IPS-18a (cell line): ENCODE measurements at regions not wholly inside any gene's neighbourhood (a gene's known extent, or its start where the extent isn't known, plus 50 kb on each side); places are given as distances from the start of the nearest gene placed in this dataset.
"Not testable (repeated sequence)": the region's sequence is repeated elsewhere in the genome, so short reads cannot be mapped to it uniquely, and the experiment has no call there.

ENCODE experiments used
- H3K27ac ChIP-seq: one replicate; pipeline ENCODE4 v1.5.1; 2013; ENCODE audit warnings: low read length
- H3K27me3 ChIP-seq: one replicate; pipeline ENCODE4 v1.6.1; 2013; ENCODE audit warnings: mild to moderate bottlenecking, low read length; ENCODE audit not compliant: control insufficient read depth, insufficient read depth
- H3K36me3 ChIP-seq: one replicate; pipeline ENCODE4 v1.6.1; 2013; ENCODE audit warnings: low read depth, low read length; ENCODE audit not compliant: control insufficient read depth
- H3K4me1 ChIP-seq: one replicate; pipeline ENCODE4 v1.6.1; 2013; ENCODE audit warnings: low read depth, low read length; ENCODE audit not compliant: control insufficient read depth
- H3K4me3 ChIP-seq: one replicate; pipeline ENCODE4 v1.5.1; 2013; ENCODE audit warnings: low read length
- H3K9ac ChIP-seq: one replicate; pipeline ENCODE4 v1.6.1; 2013; ENCODE audit warnings: mild to moderate bottlenecking, low read length, moderate library complexity
- H3K9me3 ChIP-seq: one replicate; pipeline ENCODE4 v1.6.1; 2013; ENCODE audit warnings: low read depth, low read length; ENCODE audit not compliant: control insufficient read depth

GRCh38 chr18:71294201-71294600 lies 1005.4 kb downstream of the SOCS6 start:
- H3K27me3 ChIP-seq, H3K4me3 ChIP-seq, H3K27ac ChIP-seq, H3K9ac ChIP-seq, H3K36me3 ChIP-seq, H3K4me1 ChIP-seq, H3K9me3 ChIP-seq: not testable (repeated sequence)

DNA sequence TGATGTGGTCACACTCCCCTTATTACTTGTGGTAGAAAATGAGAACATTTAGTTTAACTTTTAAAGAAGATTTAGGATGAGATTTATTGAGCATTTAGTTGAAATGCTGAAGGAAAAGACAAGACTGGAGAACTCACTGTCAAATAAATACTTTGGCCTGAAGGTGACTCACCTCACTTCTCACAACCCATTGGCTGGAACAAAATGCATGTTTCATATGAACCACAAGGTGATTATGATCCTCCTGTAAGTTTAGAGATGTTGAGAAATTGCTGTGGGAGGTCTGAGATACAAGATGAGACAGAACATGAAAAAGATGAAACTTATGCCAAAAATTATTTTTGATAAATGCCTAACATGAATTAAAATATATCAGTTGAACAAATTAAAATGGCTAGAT lies 1004.5 kb downstream of the SOCS6 start:
- H3K4me1 ChIP-seq = no peaks in the 10 kb centered on the region
- no peak overlapping the region for H3K27ac ChIP-seq
- H3K9me3 ChIP-seq = peaks cover 4% of the 10 kb centered on the region

GRCh38 chr18:71287268-71287667 lies 998.4 kb downstream of the SOCS6 start:
- Histone ChIP-seq H3K9me3 (peaks cover 13% of the 10 kb centered on the region), H3K27ac (no peak overlapping the region)

More for the DNA sequence above, 1004.5 kb downstream of the SOCS6 start:
- H3K4me3 ChIP-seq = no peak overlapping the region
- no peaks in the 10 kb centered on the region for H3K36me3 ChIP-seq
- H3K9ac ChIP-seq = no peak overlapping the region
- H3K27me3 ChIP-seq = no peaks in the 10 kb centered on the region

DNA sequence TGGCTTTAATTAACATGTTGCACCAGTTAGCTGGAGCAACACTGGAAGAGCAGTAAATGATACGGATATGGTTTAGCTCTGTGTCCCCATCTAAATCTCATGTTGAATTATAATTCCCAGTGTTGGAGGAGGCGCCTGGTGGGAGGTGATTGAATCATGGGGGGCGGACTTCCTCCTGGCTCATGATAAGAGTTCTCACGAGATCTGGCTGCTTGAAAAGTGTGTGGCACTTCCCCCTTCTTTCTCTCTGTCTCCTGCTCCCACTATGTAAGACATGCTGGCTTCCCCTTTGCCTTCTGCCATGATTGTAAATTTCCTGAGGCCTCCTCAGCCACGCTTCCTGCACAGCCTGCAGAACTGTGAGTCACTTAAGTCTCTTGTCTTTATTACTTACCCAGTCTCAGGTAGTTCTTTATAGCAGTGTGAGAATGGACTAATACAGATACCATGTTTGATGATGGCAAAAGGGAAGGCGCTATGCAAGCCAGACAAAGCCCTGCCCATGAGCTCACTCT lies 963.6 kb downstream of the SOCS6 start:
- H3K27ac ChIP-seq = no peak overlapping the region
- no peak overlapping the region for H3K9ac ChIP-seq
- peaks cover 15% of the 10 kb centered on the region for H3K9me3 ChIP-seq
- no peaks in the 10 kb centered on the region for H3K36me3 ChIP-seq
- H3K4me1 ChIP-seq = no peaks in the 10 kb centered on the region
- H3K4me3 ChIP-seq = no peak overlapping the region
- no peaks in the 10 kb centered on the region for H3K27me3 ChIP-seq

More at GRCh38 chr18:71287268-71287667, 998.4 kb downstream of the SOCS6 start:
- Histone ChIP-seq H3K4me3 (no peak overlapping the region), H3K9ac (no peak overlapping the region), H3K27me3 (no peaks in the 10 kb centered on the region), H3K4me1 (peaks cover 6% of the 10 kb centered on the region), H3K36me3 (no peaks in the 10 kb centered on the region)

DNA sequence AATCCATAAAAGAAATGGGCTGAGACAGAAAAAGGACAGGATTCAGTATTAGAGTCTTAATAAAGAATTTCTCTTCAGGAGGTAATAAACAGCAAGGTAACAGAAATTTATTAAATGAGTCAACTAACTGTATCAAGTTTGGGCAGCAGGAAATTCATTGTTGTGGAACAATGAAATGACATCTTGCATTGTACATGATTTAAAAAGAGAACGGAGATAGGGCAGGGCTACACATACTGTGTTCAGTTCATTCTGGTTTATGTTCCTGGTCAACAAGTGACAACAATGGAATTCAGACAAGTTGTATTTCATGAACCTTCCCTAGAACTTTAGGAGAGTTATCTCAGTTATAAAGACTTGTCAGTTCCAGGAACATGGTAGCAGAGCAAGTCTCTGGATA lies 961.3 kb downstream of the SOCS6 start:
- Histone ChIP-seq H3K4me3 (no peak overlapping the region), H3K9me3 (peaks cover 9% of the 10 kb centered on the region)

GRCh38 chr18:71249791-71250190 lies 960.9 kb downstream of the SOCS6 start:
- Histone ChIP-seq H3K9me3 (peaks cover 9% of the 10 kb centered on the region), H3K9ac (no peak overlapping the region), H3K4me3 (no peak overlapping the region), H3K4me1 (no peaks in the 10 kb centered on the region), H3K27me3 (no peaks in the 10 kb centered on the region), H3K36me3 (no peaks in the 10 kb centered on the region), H3K27ac (no peak overlapping the region)

More for the DNA sequence above, 961.3 kb downstream of the SOCS6 start:
- Histone ChIP-seq H3K9ac (no peak overlapping the region), H3K27ac (no peak overlapping the region), H3K27me3 (no peaks in the 10 kb centered on the region), H3K4me1 (no peaks in the 10 kb centered on the region), H3K36me3 (no peaks in the 10 kb centered on the region)

- Histone ChIP-seq H3K4me3 (no peak overlapping the region), H3K36me3 (no peaks in the 10 kb centered on the region), H3K4me1 (no peaks in the 10 kb centered on the region), H3K27me3 (no peaks in the 10 kb centered on the region), H3K9ac (no peak overlapping the region), H3K27ac (no peak overlapping the region), H3K9me3 (peaks cover 20% of the 10 kb centered on the region)
Measured at GRCh38 chr18:71242981-71243380, 954.1 kb downstream of the SOCS6 start.

DNA sequence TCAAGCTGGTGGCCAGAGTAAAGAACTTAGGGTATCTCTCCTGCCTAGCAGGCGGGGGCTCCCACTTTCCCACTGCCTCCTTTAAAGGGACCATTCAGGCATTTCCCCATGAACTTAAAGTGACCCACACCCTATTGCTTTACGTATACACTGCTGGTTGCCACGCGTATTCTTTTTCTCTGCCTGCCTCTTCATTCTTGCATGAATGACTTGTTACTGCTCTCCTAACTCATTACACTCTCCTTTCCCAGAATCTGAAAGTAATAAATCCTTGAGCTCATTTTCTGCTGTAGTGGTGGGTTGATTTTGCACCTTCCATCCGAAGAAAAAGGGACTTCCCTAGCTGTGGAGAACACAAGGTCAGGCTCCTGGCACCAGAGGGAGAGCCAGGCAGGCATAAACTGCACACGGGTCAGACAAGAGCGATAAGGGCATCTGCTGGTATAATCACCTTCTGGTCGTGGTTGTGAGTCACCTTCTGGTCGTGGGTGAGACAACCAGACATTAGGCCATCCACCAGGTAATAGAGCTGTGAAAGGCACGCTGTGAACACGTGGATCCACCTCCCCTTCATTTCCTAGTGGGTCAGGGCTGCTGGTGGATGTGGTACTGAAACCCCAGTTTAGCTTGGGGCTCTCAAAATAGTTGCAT lies 950.3 kb downstream of the SOCS6 start:
- no peak overlapping the region for H3K9ac ChIP-seq
- no peaks in the 10 kb centered on the region for H3K4me1 ChIP-seq

GRCh38 chr18:71237641-71238040 lies 948.8 kb downstream of the SOCS6 start:
- Histone ChIP-seq H3K4me3 (no peak overlapping the region), H3K27me3 (no peaks in the 10 kb centered on the region), H3K9me3 (peaks cover 19% of the 10 kb centered on the region), H3K36me3 (no peaks in the 10 kb centered on the region), H3K9ac (no peak overlapping the region), H3K4me1 (no peaks in the 10 kb centered on the region), H3K27ac (no peak overlapping the region)

More for the DNA sequence above, 950.3 kb downstream of the SOCS6 start:
- Histone ChIP-seq H3K9me3 (peaks cover 24% of the 10 kb centered on the region), H3K27me3 (no peaks in the 10 kb centered on the region), H3K36me3 (no peaks in the 10 kb centered on the region), H3K27ac (no peak overlapping the region), H3K4me3 (no peak overlapping the region)

DNA sequence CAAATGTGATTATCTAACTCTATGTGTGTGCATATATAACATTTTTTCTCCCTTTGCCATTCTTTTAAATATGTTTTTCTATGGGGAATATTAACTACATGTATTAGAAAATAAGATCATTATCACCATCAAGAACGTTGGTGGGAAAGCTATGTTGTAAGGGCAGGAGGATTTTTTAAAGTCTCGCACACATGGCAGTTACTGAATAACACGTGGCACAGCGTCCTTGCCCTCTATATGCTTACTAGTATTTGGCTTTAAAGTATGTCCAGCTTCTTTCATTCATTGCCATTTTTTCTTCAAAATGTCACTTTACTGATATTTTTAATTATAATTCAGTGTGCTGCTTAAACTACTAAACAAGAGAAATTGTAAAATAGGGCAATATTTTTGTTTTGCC lies 944.3 kb downstream of the SOCS6 start:
- H3K36me3 ChIP-seq = no peaks in the 10 kb centered on the region

DNA sequence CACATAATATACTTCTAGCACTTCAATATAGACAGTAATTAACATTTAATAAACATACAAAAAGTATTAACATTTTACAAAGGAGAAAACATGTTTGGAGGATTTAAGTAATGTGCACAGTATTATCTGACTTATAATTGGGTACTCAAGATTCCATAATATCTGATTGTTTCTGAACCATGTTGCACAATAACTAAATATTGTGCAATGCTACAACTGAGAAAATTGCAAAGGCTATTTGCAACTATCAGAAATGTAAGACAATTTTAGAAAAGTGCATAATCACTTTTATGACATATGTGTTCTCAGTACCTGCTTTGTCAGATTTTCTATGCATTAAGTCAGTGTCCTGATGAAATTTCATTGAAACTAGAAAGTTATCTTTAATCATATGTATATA lies 934.6 kb downstream of the SOCS6 start:
- Histone ChIP-seq H3K36me3 (no peaks in the 10 kb centered on the region), H3K9me3 (peaks cover 31% of the 10 kb centered on the region), H3K27ac (no peak overlapping the region), H3K9ac (no peak overlapping the region), H3K27me3 (no peaks in the 10 kb centered on the region), H3K4me3 (no peak overlapping the region), H3K4me1 (no peaks in the 10 kb centered on the region)

More for the DNA sequence above, 944.3 kb downstream of the SOCS6 start:
- H3K4me3 ChIP-seq = no peak overlapping the region
- no peaks in the 10 kb centered on the region for H3K27me3 ChIP-seq
- peaks cover 17% of the 10 kb centered on the region for H3K9me3 ChIP-seq
- H3K27ac ChIP-seq = no peak overlapping the region
- H3K4me1 ChIP-seq = no peaks in the 10 kb centered on the region
- no peak overlapping the region for H3K9ac ChIP-seq

GRCh38 chr18:71221405-71221804 lies 932.6 kb downstream of the SOCS6 start:
- Histone ChIP-seq H3K27ac (no peak overlapping the region), H3K4me3 (no peak overlapping the region), H3K9ac (no peak overlapping the region), H3K4me1 (no peaks in the 10 kb centered on the region), H3K27me3 (no peaks in the 10 kb centered on the region), H3K9me3 (peaks cover 45% of the 10 kb centered on the region), H3K36me3 (no peaks in the 10 kb centered on the region)
